Left ventricle myocardium superior (tissue), 1 donor: ENCODE measurements at regions not wholly inside any gene's neighbourhood (a gene's known extent, or its start where the extent isn't known, plus 50 kb on each side); places are given as distances from the start of the nearest gene placed in this dataset.
"Not testable (repeated sequence)": the region's sequence is repeated elsewhere in the genome, so short reads cannot be mapped to it uniquely, and the experiment has no call there.

Source experiments
- ATAC-seq: fragments of 200-7000 bp; cut with Tn5 transposase; one replicate; pipeline ENCODE4 v1.9.1; 2020; ENCODE audit warnings: mild to moderate bottlenecking, moderate library complexity
- DNase-seq: peaks from one replicate; pipeline ENCODE4 v3.0.0-alpha.2; 2020
- intact Hi-C: fragments of 100-400 bp; cut with micrococcal nuclease; formaldehyde crosslinking; loops from one replicate; pipeline ENCODE4 v1.11.0; 2022
- donor health status: DM: no; HTN: yes; CAD: no; lungs with severe emphysema.

DNA sequence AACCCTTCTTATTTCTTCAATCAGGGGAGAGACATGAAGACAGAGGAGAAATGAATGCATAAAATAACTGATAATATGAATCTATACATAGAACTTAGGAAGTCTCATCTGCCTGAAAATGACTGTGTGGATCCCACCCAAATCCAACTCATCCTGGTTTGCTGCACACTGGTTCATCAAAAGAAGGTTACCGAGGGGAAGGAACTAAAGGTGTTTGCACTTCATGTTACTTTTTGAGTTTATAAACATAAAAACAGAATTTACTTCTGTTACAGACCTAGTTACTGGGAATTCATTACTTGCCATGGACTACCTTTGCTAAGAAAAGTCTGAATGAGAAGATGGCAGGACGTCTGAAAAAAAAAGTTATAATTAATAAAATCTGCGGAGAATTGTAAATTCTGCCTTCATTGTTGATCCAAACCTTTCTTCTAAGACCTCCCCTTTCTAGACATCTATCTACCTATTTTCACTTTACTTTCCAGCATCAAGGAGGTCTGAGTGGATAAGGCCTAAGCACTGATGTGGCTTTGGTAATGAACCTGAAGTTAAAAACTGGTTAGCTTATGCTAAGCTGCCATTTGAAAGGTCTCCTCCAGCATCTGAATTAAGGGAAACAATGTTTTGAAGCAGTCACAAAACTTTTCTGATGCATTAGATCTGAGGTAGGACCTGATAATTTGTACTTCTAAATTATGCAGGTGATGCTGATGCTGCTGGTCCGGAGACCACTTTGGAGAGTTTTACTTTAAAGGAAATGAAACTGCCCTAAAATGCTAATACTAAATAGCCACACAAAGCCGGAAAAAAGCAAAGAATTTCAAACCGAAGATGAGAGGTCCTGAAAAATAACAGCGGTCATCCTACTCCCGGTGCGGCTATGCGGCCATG is 84.0 kb downstream of the HFE start:
- ATAC-seq: no peak
- no peak for DNase-seq
- intact Hi-C loops: no loop called here

DNA sequence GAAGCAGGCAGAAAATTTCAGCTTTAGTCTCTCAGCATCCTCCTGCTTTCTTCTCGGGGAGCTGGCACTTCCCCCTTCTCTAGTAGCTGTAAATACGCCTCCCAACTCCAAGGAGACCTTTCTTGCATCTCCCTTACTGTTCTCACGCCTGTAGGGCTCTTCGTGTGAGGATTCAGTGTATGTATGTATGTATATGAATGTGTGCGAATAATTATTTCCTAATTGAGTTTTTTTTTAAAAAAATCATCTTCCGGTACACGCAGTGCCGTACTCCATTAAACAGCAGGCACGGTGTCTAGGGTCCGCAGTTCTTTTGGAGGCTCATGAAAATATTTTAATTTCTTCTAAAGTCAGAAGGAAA is 85.4 kb downstream of the HFE start:
- ATAC-seq (peak; percentile 59), DNase-seq (no peak)
- intact Hi-C loops: no loop called here

DNA sequence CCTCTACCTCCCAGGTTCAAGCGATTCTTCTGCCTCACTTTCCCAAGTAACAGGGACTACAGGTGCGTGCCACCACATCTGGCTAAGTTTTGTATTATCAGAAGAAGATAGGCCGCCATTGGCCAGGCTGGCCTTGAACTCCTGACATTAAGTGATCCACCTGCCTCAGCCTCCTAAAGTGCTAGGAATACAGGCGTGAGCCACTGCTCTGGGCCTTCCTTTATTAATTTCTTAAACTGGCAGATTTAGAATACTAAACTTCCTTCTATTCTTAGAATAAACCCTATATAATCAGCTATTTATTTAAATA is 86.6 kb downstream of the HFE start:
- intact Hi-C loops: no loop called here
- DNase-seq (no peak), ATAC-seq (no peak)

DNA sequence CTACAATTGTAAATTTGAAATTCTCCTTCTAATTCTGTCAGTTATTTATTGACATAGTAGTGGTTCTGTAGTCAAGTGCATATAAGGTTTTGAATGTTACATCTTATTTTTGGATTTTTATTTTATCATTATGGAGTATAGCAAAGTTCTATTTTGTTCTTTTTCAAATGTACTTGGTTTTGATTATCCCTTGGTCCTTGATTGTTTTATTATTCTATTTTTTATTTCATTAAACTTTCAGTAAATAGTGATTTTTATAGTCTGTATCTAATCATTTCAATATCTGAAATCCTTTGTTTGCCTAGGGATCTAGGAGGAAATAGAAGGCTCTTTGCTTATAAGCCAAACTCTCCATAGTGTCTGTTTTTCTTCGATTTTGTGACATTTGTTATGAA is 87.8 kb downstream of the HFE start:
- ATAC-seq: no peak
- intact Hi-C loops: no loop called here
- no peak for DNase-seq

DNA sequence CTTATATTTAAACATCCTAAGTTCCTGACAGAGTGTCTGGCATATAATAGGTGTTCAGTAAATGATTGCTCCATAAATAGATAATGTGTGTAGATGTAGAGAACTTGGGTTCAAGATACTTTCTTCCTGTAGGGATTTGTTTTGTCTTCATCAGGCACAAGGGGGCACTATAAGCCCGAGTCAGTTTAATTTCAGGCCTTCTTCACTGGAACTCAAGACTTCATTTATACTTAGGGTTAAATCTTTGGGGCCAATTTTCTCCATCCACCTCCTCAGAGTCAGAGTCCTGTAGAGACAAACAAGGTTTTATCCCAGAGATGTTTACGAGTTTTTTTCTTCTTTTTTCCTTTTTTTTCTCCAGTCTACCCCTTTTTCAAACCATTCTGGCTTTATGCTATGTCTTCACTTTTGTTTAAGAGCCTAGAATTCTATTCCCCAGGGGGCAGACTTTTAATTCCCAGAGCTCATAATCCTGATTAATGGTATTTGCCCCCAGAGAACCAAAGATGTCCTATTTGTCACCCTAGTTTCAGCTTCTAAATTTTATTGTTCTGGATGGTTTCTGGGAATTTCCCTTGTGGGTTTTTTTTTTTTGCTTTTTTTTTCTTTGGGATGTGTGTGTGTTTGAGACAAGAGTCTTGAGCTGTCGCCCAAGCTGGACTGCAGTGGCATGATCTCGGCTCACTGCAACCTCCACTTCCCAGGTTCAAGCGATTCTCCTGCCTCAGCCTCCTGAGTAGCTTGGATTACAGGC is 88.4 kb downstream of the HFE start:
- DNase-seq: no peak
- intact Hi-C loops: no loop called here
- ATAC-seq: no peak

DNA sequence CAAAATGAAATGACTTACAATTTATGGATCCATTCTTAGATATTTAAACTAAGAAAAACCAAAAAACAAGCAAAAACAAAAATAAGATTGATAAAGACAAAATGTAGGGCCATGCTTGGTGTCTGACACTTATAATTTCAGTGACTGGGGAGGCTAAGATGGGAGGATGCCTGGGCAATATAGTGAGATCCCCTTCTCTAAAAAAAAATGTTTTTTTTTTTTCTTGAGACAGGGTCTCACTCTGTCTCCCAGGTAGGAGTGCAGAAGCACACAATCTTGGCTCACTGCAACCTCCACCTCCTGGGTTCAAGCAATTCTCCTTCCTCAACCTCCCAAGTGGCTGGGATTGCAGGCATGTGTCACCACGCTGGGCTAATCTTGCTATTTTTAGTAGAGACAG is 92.4 kb downstream of the HFE start:
- ATAC-seq (no peak), DNase-seq (no peak)
- intact Hi-C loops: no loop called here

DNA sequence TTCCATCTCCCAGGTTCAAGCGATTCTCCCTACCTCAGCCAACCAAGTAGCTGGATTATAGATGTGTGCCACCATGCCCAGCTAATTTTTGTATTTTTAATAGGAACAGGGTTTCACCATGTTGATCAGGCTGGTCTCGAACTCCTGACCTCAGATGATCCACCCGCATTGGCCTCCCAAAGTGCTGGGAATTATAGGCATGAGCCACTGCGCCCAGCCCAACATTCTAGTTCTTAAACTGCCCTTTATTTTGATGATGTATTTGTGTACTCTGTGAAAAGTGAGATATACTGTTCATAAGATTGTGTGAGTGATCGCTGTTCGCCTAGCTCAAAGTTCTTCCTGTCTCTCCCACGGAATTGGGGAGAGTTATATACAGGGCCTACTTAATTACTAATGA is 93.1 kb downstream of the HFE start:
- intact Hi-C loops: no loop called here
- no peak for DNase-seq
- no peak for ATAC-seq

DNA sequence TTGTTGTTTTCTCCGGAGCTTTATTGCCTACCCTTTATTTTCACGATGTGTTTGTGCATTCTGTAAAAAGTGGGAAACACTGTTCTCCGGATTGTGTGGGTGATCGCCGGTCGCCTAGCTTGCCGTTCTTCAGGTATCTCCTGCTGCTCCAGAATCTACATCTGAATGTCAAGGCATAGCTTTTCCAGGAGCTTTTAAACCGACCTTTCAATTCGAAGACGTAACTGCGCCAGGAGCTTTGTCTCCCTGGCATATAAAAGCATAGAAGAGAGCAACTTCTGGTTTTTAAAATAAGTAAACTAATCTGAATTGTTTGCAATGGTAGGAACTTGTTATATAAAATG is 96.0 kb downstream of the HFE start:
- DNase-seq: no peak
- intact Hi-C loops: no loop called here
- peak; percentile 55 for ATAC-seq

DNA sequence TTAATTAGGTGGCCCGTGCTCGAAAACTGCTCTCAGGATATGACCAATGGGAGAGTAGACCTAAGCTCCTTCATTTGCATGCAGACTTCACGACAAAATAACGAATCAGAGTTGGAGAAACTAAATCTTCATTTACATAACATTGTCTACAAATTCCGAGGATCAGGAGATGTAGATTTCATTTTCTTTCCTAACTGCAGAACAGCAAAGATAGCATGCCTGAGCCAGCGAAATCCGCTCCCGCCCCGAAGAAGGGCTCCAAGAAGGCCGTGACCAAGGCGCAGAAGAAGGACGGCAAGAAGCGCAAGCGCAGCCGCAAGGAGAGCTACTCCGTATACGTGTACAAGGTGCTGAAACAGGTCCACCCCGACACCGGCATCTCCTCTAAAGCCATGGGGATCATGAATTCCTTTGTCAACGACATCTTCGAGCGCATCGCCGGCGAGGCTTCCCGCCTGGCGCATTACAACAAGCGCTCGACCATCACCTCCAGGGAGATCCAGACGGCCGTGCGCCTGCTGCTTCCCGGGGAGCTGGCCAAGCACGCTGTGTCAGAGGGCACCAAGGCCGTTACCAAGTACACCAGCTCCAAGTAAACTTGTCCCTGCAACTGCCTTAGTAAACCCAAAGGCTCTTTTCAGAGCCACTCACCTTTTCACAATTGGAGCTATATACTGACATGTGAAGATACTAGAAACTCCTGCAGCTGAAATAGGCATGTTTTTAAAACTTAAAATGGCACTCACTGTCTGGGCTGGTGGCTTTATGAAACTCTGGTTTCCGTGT is 96.5 kb downstream of the HFE start:
- peak; percentile 95 for ATAC-seq
- intact Hi-C loops: no loop called here

DNA sequence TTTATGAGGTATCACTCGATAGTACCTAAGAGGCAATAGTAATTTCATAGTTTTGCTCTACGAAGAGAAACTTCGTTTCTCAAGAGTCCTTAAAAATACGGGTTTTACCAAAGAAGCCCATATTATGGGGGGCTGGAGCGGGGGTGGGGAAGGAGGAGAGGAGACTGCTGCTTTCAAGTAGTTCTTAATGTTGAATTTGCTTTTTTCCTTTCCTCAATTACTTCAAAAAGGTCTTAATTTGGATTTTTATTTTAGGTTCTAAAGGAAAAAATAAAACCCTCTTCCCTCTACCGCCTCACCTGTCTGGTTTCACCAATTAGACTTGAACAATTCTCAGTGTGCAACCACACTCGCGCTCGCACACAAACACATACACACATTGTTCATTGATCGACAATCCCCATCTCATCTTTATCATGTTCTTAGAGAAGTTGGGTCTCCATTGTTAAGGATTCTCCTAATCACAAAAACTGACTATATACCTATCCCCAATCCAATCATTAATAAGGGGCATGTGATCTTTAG is 97.2 kb downstream of the HFE start:
- DNase-seq (no peak), ATAC-seq (no peak)
- intact Hi-C loops: no loop called here

More for the DNA sequence above, 96.5 kb downstream of the HFE start:
- DNase-seq: peak; percentile 69

DNA sequence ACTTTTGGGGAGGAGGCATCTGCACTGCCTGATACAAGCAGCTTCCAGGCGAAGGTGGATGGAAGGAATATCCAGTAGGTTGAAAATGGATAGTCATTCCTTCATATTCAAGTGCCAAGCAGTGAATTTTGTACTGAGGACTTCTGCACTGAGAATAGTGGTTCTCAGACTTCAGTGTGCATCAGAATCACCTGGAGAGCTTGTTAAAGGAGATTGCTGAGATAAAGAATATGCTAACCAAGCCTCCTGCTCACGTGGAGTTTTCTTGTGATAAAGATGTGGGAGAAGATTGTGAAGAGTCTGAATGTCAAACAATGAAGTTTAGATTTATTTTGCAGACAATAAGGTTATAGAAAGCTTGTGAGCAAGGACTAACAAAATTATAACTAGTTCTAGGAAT is 97.8 kb downstream of the HFE start:
- intact Hi-C loops: no loop called here
- ATAC-seq: no peak
- DNase-seq: no peak

DNA sequence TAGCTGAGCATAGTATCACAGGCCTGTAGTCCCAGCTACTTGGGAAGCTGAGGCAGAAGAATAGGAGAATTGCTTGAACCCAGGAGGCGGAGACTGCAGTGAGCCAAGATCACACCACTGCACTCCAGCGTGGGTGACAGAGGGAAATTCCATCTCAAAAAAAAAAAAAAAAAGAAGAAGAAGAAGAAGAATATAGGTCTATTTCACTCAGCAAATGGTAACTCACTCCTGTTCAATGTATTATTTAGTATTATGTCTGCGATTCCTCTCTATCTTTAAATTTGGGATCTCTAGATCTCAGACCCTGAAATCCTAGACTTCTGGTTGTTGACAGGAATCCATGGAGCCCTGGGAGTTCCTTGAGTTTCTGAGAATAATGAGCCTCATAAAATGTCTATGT is 98.6 kb downstream of the HFE start:
- intact Hi-C loops: no loop called here
- ATAC-seq (no peak), DNase-seq (no peak)

DNA sequence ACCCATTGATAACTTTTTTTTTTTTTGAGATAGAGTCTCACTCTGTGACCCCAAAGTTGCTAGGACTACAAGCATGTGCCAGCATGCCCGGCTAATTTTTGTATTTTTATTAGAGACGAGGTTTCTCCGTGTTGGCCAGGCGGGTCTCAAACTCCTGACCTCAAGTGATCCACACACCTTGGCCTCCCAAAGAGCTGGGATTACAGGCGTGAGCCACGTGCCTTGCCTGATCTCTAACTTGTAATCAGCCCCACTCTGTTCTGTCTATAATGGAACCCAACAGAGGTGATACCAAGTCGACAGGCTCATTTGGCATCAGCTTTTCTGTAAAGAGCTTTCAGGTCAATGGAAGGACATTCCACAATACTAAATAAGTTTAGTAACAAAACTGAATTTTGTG is 99.4 kb downstream of the HFE start:
- DNase-seq (no peak), ATAC-seq (no peak)
- intact Hi-C loops: no loop called here

DNA sequence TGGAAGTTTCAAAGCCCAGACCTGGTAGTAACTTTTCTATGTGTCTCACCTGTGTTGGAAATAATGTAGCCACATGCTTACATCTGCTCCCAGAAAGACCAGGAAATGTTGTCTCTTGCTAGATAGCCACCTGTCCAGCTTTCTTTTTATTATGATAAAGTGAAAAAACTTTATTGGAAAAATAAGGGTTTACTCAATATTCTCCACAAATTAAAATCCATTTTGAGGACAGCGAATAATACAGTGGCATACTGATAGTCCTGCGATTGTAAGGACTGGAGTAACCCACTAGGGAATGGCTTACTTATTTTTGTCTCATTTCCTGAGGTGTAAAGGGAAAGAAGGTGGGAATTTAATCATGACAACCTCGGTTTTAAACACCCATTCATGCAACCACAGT is 100.1 kb downstream of the HFE start:
- no peak for DNase-seq
- intact Hi-C loops: no loop called here
- ATAC-seq: no peak

DNA sequence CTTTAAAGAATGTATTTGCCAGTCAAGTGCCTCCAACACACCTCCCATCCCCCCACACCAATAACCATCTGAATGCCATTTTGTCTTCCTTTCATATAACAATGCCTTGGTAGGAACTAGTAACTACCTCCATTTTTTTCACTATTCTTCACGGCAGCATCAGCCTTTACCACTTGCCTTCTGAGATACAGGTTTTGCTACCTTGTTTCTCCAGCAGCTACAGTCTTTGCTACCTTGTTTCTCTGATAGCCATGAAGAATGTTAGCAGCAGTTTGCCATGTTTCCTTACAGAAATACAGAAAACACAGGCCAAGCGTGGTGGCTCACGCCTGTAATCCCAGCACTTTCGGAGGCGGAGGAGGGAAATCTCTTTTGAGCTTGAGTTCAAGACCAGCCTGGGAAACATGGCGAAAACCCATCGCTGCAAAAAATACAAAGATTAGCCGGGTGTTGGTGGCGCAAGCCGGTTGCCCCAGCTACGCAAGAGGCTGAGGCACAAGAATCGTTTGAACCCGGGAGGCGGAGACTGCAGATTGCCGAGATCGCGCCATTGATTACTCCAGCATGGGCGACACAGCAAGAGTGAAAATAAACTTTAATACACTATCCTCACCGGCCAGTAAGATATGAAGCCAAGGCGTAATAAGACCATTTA is 100.9 kb downstream of the HFE start:
- ATAC-seq: no peak
- DNase-seq: no peak
- intact Hi-C loops: no loop called here

DNA sequence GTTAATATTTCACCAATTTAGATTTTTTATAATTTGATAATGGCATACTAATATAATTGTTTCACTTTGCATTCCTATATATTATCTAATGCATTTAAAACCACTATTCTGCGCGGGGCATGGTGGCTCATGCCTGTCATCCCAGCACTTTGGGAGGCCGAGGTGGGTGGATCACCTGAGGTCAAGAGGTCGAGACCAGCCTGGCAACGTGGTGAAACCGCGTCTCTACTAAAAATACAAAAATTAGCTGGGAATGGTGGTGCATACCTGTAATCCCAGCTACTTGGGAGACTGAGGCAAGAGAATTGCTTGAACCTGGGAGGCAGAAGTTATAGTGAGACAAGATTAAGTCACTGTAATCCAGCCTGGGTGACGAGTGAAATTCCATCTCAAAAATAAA is 104.3 kb downstream of the HFE start:
- DNase-seq, intact Hi-C loops, ATAC-seq: not testable (repeated sequence)

DNA sequence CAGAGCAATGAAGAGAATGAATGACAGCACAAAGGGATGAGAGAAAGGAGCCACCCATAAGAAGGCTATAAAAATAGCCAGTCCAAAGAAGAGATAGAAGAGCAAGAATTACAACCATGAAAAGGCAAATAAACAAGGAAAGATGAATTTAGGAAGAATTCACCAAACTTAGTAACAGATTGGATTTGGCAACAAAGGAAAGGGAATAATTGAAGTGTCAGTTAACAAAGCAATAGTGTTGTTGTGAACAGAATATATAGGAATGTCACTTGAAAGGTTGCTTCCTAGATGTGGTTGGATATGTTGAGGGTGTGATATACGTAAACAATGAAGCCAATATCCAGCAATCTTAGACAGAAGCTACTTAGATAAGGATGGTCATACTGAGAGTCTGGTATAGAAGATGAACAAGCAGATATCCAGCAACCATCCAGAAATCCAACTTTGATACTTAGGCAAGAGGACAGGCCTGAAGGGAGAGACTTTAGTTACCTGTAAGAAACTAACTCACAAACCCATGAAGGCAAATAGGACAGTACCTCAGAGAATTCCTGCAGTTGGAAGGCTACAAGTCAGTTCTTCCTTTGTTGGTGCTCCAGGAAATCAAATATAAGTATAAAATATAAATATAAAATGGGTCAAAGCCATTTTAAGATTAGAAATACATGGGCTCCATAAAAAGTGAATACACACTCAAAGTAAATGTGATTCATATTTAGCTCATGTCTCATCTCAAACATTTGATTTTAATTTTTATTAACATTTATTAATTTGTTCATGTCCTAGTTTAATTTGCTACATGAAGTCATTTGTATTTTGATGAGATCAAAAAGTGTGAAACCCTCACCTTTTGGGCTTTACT is 106.5 kb downstream of the HFE start:
- DNase-seq (no peak), ATAC-seq (no peak)
- intact Hi-C loops: no loop called here

DNA sequence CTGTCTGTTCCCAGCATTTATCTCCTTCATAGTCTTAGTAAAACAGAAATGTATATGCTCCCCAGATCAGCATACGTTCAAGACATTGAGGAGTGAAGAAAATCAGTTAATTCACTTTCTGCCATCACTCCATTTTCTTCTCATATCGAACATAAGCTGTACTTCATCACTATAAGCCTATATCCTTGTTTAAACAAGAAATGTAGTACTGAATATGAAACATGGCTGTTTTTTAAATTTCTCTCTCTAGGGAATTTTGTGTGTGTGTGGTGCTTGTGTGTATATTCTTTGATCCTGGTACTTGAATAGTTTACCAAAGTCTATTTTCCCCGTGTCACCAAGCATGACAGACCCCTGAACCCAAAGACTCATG is 107.1 kb downstream of the HFE start:
- intact Hi-C loops: no loop called here
- DNase-seq (no peak), ATAC-seq (no peak)
